HG02798 (cell line): ENCODE measurements at regions not wholly inside any gene's neighbourhood (a gene's known extent, or its start where the extent isn't known, plus 50 kb on each side); places are given as distances from the start of the nearest gene placed in this dataset.
"Not testable (repeated sequence)": the region's sequence is repeated elsewhere in the genome, so short reads cannot be mapped to it uniquely, and the experiment has no call there.

ENCODE experiments used
- ATAC-seq: cut with Tn5 transposase; IDR thresholded peaks from one replicate; pipeline ENCODE4 v1.9.1; 2021; ENCODE audit warnings: mild to moderate bottlenecking; ENCODE audit not compliant: unreplicated experiment, poor library complexity

DNA sequence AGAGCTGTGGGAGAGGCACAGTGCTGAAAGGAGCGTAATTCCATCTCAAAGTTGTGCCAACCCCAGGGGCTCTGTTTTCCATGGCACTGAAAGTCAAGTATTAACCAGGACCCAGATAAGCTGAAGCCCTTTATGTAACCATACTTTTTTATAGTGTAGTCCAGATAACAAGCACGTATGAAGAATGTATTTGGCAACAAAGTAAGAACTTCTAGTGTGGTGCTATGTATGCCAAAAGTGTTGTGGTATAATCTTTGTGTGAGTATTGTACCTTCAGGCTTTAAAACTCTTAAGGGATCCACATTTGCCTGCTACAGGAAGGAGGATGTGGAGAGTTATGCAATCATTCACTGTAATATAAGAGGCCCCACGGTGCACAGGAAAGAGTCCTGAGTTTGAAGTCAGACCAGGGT lies 129.4 kb downstream of the IBTK start:
- ATAC-seq = no peak

DNA sequence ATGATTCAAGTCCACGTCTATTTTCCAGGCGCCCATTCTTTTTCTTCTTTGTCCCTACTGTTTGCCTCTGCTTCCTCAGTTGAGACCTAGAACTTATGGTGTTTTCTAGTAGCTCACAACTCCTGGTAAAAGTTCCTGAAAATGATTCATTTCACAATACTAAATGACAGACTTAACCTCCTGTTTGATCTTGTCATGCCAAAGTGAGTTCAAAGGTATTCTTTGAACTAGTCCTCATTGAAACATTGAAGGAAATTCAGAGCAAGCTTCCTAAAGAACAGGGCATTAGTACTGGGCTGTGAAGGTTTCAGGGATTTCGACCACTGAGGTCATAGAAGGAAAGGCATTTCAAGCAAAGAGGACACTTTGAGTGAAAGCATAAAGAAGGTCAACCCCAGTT lies 132.8 kb downstream of the IBTK start:
- no peak for ATAC-seq

DNA sequence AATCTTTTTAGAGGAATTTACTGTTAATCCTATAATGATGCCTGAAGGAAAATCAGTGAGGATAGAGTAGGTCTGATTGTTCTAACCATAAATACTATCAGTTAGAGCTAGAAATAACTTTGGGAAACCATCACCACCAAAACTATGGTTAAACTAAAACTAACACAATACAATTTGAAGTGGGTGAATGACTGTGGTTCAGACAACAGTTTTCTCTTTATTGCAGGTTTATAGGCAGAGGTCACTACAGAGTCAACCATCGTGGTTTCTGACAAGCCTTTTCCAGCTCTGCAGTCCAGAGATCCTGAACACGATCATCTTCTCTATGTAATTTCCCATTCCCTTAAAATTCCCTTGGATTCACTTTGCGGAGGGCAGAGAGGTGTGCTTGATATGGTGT lies 134.3 kb downstream of the IBTK start:
- no peak for ATAC-seq

DNA sequence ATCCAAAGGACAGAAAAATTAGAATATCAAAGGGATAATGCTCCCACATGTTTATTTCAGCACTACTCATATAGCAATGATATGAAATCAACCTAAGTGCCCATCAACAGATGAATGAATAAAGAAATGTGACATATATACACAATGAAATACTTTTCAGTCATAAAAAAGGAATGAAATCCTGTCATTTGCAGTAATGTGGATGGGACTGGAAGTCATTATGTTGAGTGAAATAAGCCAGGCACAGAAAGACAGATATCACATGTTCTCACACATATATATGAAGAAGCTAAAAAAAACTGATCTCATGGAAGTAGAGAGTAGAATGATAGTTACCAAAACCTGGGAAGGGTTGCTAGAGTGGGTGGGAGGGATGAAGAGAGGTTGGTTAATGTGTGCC lies 135.7 kb downstream of the IBTK start:
- ATAC-seq = no peak

DNA sequence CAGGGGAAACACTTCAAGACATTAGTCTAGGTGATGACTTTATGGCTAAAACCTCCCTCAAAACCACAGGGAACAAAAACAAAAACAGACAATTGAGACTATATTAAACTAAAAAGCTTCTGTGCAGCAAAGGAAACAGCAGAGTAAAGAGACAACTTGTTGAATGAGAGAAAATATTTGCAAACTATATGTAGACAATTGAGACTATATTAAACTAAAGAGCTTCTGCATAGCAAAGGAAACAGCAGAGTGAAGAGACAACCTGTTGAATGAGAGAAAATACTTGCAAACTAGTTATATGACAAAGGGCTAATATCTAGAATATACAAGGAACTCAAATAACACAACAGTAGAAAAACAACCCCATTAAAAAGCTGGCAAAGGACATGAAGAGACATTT lies 136.4 kb downstream of the IBTK start:
- ATAC-seq = no peak

DNA sequence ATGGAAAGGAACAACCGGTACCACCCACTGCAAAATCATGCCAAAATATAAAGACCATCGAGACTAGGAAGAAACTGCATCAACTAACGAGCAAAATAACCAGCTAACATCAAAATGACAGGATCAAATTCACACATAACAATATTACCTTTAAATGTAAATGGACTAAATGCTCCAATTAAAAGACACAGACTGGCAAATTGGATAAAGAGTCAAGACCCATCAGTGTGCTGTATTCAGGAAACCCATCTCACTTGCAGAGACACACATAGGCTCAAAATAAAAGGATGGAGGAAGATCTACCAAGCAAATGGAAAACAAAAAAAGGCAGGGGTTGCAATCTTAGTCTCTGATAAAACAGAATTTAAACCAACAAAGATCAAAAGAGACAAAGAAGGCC lies 144.4 kb downstream of the IBTK start:
- ATAC-seq = not testable (repeated sequence)

DNA sequence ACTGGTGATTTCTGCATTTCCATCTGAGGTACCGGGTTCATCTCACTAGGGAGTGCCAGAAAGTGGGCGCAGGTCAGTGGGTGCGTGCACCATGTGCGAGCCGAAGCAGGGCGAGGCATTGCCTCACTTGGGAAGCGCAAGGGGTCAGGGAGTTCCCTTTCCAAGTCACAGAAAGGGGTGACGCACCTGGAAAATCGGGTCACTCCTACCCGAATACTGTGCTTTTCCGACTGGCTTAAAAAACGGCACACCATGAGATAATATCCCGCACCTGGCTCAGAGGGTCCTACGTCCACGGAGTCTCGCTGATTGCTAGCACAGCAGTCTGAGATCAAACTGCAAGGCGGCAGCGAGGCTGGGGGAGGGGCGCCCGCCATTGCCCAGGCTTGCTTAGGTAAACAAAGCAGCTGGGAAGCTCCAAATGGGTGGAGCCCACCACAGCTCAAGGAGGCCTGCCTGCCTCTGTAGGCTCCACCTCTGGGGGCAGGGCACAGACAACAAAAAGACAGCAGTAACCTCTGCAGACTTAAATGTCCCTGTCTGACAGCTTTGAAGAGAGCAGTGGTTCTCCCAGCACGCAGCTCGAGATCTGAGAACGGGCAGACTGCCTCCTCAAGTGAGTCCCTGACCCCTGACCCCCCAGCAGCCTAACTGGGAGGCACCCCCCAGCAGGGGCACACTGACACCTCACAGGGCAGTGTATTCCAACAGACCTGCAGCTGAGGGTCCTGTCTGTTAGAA lies 146.0 kb downstream of the IBTK start:
- not testable (repeated sequence) for ATAC-seq

DNA sequence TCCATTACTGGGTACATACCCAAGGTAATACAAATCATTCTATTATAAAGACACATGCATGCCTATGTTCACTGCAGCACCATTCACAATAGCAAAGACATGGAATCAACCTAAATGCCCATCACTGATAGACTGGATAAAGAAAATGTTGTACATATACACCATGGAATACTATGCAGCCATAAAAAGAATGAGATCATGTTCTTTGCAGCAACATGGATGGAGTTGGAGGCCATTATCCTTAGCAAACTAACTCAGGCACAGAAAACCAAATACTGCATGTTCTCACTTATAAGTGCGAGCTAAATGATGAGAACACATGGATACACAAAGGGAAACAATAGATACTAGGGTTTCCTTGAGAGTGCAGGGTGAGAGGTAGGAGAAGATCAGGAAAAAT lies 146.8 kb downstream of the IBTK start:
- ATAC-seq = not testable (repeated sequence)

DNA sequence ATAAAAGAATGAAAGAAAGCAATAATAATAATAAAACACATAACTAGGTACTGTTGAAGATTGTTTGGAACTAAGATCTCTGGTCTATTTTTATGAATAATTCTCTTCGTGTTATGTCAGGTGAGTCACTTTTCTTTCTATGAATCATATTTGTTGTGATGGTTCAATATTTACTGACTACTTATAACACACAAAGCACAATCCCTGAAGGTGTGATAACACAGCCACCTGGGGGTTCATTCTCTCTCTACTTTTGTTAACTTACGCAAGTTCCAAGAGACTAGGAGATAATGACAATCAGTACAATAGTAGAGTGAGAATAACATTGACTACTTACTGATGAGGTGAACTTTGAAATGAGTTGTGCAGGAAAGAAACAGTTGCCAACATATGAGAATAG lies 149.9 kb downstream of the IBTK start:
- ATAC-seq = no peak

DNA sequence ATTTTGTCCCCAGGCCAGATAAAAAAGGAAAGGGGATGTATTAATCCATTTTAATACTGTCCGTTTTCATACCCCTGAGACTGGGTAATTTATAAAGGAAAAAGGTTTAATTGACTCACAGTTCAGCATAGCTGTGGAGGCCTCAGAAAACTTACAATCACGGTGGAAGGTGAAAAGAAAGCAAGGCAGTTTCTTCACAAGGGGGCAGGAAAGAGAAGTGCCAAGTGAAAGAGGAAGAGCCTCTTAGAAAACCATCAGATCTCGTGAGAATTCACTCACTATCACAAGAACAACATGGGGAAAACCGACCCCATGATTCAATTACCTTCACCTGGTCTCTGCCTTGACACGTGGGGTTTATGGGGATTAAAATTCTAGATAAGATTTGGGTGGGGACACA lies 152.5 kb downstream of the IBTK start:
- no peak for ATAC-seq

DNA sequence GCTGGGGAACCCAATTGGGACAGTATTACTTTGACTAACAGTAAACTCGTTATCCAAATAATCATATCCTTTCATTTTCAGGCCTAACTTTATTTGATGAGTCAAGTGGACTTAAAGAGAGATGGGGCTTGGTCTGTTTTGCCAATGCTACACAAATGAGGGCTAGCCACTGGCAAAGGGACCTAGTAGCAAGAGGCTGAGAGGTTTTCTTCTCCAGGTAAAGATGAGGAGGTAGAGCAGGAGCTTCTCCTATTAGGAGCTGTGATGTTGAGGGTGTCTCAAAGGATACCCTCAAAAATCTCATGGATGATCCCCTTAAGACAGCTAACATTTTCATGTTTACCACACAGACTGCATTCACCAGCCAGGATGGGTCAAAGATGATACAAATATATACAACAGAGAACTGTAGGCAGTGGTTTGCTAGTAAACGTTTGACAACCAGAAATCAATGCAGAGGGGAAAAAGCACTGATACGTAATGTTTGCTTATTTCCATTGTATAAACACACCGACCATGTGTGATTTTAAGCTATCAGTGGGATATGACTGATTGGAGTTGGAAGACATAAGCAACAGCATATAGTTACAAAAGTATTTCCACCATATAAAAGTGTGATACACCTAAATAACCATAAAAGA lies 153.3 kb downstream of the IBTK start:
- no peak for ATAC-seq

DNA sequence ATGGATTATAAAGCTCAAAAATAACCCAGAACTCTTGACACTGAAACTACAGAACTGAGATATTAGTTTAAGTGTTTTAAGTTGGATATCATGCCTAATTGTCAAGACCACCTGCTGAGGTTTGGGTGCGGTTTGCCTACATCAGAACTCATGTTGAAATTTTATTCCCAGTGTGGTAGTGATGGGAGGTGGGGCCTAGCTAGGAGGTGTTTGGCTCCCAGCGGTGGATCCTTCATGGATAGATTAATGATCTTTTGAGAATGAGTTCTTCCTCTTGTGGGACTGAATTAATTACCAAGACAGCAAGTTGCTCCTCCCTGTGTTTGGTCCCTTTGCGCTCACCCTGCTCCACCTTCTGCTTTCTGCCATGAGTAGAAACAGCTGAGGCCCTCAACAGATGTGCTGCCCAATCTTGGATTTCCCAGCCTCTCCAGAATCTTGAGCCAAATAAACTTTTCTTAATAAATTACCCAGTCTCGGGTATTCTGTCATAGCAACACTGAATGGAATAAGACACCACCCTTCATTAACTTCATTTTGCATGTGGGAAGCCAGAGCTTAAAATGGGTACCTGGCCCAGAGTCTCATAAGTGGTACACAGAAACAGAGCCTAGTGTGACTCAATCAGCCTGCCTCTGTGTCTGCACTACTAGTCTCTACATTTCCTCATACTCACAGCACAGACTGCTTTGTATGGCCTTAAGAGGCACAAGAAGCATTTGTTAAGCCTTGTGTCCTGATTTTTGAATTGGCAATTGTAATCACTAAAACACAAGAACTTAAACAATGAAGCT lies 158.4 kb downstream of the IBTK start:
- ATAC-seq = peak; percentile 47

DNA sequence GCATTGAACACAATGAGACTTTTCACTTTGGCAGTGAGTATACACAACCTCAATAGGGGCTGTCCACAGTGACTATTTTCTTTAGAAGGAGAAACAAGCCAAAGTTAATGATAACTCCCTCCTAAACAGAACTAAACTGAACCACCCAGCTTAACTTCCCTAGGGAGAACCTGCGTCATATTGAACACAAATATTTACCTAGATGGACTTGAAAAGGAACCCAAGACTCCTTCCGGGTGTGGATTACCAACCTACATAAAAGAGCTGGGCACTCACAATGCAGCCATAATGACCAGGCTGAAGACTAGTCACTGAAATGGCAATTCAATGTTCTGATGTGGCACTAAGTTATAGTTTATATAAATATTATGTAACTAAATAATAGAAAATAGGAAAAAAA lies 160.6 kb downstream of the IBTK start:
- no peak for ATAC-seq

DNA sequence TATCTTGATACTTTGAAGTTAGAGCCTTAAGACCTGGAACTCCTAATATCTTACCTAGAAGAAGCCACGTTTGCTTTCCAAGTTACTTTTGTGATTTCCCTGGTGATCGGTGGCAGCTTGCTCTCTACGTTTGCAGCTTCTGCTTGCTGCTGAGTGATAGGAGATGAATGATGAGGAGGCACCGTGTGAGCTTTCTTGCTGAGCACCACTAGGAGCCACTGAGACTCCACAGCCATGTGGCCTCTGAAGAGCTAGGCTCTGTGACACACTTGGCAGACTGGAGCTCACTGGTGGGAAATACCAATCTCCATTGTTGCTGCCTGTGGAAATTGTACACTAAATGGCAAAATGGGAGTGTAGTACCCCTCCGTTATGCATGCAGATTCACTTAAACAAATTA lies 161.8 kb downstream of the IBTK start:
- ATAC-seq = no peak

DNA sequence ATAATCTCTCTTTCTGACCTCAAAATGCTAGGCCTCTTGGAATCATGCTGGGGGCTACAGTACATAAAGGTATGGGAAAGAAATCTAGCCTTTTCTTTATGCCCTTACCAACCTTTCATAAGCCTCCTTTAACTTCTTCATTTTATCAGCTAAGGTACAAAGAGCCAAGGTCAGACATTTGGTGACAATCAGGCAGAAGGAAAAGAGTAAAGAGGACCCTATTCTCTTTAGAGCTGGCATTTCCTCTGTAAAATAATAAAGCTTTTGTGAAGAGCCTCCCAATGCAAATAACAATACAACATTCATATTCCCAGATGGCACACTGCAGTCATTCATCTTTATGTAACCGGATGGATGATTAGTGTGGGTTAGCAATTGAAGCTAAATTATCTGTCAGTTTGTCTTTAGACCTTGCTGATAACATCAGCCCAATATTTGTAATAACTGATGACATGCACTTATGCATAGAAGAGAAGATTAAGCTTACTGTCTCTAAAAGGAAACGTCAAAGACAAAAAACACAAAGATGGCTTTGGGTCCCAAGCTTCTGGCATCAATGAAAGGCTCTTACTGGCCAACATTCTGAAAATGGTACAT lies 163.1 kb downstream of the IBTK start:
- no peak for ATAC-seq

DNA sequence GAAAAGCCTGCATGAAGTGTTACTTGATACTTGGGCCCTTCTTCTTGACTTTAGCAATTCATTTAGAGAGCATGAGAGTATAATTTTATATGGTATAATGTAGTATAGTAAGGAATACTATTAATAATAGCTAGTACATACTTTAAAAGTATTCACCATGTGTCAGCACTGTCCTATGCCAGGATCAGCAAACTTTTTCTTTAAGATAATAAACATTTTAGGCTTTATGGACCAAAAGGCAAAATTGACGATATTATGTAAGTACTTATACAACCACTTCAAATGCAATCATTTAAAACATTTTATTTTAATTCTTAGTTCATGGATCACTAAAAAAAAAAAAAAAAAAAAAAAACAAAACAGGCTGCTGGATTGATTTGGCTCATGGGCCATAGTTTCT lies 163.9 kb downstream of the IBTK start:
- ATAC-seq = no peak

DNA sequence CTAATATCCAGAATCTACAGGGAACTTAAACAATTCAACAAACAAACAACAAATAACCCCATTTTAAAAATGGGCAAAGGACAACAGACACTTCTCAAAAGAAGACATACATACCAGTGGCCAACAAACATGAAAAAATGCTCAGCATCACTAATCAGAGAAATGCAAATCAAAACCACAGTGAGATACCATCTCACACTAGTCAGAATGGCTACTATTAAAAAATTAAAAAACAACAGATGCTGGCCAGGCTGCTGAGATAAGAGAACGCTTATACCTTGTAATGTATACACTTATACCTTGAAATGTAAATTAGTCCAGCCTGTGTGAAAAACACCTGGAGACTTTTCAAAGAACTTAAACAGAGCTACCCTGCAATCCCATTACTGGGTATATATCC lies 166.8 kb downstream of the IBTK start:
- peak; percentile 57 for ATAC-seq

DNA sequence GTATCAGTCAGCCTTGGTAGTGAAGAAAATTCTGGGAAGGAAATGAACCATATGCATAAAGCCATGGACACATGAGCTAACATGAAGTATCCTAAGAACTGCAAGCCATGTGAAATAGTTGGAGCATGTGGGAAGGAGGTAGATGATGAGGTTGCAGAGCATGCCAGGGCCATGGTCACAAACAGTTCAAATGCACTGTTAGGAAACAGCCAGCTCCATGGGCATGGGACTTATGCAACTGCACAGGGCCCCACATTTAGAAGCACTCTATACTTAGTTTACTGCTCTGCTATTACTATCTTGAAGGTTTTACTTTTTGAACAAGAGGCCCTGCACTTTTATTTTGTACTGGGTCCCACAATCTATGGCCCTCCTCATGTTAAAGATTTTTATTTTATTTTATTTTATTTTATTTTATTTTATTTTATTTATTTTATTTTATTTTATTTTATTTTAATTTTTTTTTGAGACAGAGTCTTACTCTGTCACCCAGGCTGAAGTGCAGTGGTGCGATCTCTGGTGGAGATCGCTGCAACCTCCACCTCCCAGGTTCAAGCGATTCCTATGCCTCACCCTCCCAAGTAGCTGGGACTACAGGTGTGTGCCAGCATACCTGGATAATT lies 169.1 kb downstream of the IBTK start:
- ATAC-seq = no peak

DNA sequence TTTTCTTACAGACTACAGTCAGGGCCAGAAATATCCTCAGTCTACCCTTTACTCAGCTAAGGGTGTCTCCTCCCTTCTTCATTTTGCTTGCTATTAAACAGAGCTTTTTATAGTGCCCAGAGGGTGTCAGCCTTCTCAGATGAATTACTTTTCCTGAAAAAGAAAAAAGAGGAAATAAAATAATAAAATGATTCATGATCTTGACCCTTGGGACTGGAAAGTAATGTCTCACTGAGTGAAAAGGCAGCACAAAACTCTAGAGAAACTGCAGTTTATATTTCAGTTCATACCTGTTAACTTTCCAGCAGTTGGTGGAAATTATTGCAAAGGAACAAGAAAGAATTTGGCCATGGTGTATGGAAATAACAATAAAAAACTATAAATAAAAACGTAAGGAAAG lies 170.6 kb downstream of the IBTK start:
- no peak for ATAC-seq

DNA sequence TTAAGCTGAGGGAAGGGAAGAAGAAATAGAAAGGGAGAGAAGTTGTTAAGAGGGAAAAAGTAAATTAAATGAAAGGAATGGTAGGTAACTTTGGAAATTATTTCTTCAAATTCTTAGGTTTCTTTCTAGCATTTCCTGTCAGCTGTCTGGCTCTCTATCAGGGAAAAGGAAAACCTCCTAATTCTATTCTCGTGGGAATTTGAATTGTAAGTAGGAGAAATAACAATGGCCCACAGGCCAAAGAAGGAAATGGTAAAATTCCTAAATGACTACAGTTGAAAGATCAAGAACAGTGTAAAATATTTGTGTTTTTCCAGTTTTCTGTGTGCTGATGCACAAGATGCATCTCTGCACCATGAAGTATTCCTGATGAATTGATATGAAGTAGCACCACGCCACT lies 173.0 kb downstream of the IBTK start:
- no peak for ATAC-seq

DNA sequence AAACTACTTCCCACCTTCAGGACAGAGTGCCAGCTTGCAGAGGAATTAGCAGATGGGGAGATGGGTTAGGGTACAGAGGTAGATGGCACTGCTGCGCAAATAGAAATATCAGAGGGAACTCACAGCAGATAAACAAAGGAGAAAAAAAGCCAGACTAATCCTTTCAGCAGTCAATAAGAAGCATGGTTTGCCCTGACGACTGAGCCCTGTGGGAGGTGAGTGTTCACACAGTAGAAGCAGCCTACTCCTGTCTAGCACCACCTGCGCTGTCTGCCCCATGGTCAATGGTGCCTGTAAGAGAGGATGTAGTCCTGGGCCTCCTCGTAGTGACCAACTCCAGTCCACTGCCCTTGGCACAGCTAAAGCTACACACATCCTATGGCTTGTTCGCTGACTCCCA lies 174.1 kb downstream of the IBTK start:
- no peak for ATAC-seq
